Smooth muscle cell (in vitro differentiated cells): ENCODE measurements at regions not wholly inside any gene's neighbourhood (a gene's known extent, or its start where the extent isn't known, plus 50 kb on each side); places are given as distances from the start of the nearest gene placed in this dataset.

Experiments
- DNase-seq: peaks from one replicate; lab custom pipeline; 2025; ENCODE audit not compliant: unreplicated experiment; lab: John Stamatoyannopoulos, UW
- H2AFZ ChIP-seq: fragments of 200-600 bp; sonication (generic); 2 replicates; pipeline ENCODE4 v1.6.0; 2016; ENCODE audit warnings: antibody characterized with exemption, low read depth, mild to moderate bottlenecking
- H3F3A ChIP-seq: fragments of 200-600 bp; sonication (generic); 2 replicates; pipeline ENCODE4 v1.6.0; 2017; ENCODE audit warnings: antibody characterized with exemption, low read depth
- H3K27ac ChIP-seq: fragments of 200-600 bp; sonication (generic); 2 replicates; pipeline ENCODE4 v1.5.1; 2016; ENCODE audit warnings: low read depth, mild to moderate bottlenecking
- H3K27me3 ChIP-seq: fragments of 200-600 bp; sonication (generic); 2 replicates; pipeline ENCODE4 v1.6.1; 2016; ENCODE audit warnings: low read depth, mild to moderate bottlenecking
- H3K36me3 ChIP-seq: fragments of 200-600 bp; sonication (generic); 2 replicates; pipeline ENCODE4 v1.5.1; 2016; ENCODE audit warnings: low read depth
- H3K4me1 ChIP-seq: fragments of 200-600 bp; sonication (generic); 2 replicates; pipeline ENCODE4 v1.5.1; 2016; ENCODE audit warnings: low read depth
- H3K4me2 ChIP-seq: fragments of 200-600 bp; sonication (generic); 2 replicates; pipeline ENCODE4 v1.6.0; 2016; ENCODE audit warnings: mild to moderate bottlenecking
- H3K4me3 ChIP-seq: fragments of 200-600 bp; sonication (generic); 2 replicates; pipeline ENCODE4 v1.5.1; 2016; ENCODE audit warnings: mild to moderate bottlenecking
- H3K79me2 ChIP-seq: fragments of 200-600 bp; sonication (generic); 2 replicates; pipeline ENCODE4 v1.6.0; 2016; ENCODE audit warnings: low read depth, mild to moderate bottlenecking
- H3K9ac ChIP-seq: fragments of 200-600 bp; sonication (generic); 2 replicates; pipeline ENCODE4 v1.6.0; 2016; ENCODE audit warnings: low read depth
- H3K9me3 ChIP-seq: fragments of 200-600 bp; sonication (generic); replicated peaks from 2 replicates; pipeline ENCODE4 v1.5.1; 2016; ENCODE audit warnings: low read depth
- H4K20me1 ChIP-seq: fragments of 200-600 bp; sonication (generic); 2 replicates; pipeline ENCODE4 v1.6.0; 2016; ENCODE audit warnings: low read depth
- WGBS: methylation state at CpG from one replicate; pipeline ENCODE4 v1.1.7; 2016; ENCODE audit warnings: low lambda C conversion rate; 5-methylcytosine and 5-hydroxymethylcytosine counted together
- TF ChIP-seq, protein P1 (sequence below): fragments of 200-600 bp; sonication (generic); IDR thresholded peaks from 2 replicates; pipeline ENCODE4 v1.5.1; 2017; ENCODE audit warnings: borderline replicate concordance, mild to moderate bottlenecking, antibody characterized with exemption; ENCODE audit not compliant: insufficient read depth, poor library complexity, severe bottlenecking

DNA sequence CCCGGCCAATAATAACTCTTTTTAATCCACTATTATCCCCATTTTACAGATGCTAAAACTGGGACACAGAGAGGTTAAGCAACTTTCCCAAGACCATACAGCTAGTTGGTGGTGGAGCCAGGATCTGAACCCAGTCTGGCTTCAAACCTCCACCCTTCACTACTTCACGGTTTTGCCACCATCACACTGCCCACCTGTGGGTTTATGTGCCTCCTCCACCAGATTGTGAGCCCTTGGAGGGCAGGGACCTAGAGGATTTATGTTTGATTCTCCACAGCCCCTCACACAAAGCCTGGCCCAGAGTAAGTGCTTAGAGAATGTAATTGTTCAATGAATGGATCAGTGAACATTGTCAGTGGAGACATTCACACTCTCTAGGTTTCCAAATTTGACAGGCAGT is 153.4 kb upstream of the MYCN start:
- H3K36me3 ChIP-seq: no peaks in the 10 kb centered on the region
- H3K4me2 ChIP-seq: no peak overlapping the region
- peaks cover 3% of the 10 kb centered on the region for H3K27me3 ChIP-seq
- peaks cover 5% of the 10 kb centered on the region for H3K4me1 ChIP-seq
- H4K20me1 ChIP-seq: no peaks in the 10 kb centered on the region
- no peaks in the 10 kb centered on the region for H3K9me3 ChIP-seq
- no peak for DNase-seq
- H2AFZ ChIP-seq: no peak overlapping the region
- 83% methylated on average over 2 of the region's 2 CpGs for WGBS
- no peaks in the 10 kb centered on the region for H3K79me2 ChIP-seq
- H3K9ac ChIP-seq: no peak overlapping the region
- no peak overlapping the region for H3K4me3 ChIP-seq
- TF ChIP-seq, protein P1, sequence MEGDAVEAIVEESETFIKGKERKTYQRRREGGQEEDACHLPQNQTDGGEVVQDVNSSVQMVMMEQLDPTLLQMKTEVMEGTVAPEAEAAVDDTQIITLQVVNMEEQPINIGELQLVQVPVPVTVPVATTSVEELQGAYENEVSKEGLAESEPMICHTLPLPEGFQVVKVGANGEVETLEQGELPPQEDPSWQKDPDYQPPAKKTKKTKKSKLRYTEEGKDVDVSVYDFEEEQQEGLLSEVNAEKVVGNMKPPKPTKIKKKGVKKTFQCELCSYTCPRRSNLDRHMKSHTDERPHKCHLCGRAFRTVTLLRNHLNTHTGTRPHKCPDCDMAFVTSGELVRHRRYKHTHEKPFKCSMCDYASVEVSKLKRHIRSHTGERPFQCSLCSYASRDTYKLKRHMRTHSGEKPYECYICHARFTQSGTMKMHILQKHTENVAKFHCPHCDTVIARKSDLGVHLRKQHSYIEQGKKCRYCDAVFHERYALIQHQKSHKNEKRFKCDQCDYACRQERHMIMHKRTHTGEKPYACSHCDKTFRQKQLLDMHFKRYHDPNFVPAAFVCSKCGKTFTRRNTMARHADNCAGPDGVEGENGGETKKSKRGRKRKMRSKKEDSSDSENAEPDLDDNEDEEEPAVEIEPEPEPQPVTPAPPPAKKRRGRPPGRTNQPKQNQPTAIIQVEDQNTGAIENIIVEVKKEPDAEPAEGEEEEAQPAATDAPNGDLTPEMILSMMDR: no peak
- H3K27ac ChIP-seq: no peak overlapping the region
- H3F3A ChIP-seq: no peaks in the 10 kb centered on the region

DNA sequence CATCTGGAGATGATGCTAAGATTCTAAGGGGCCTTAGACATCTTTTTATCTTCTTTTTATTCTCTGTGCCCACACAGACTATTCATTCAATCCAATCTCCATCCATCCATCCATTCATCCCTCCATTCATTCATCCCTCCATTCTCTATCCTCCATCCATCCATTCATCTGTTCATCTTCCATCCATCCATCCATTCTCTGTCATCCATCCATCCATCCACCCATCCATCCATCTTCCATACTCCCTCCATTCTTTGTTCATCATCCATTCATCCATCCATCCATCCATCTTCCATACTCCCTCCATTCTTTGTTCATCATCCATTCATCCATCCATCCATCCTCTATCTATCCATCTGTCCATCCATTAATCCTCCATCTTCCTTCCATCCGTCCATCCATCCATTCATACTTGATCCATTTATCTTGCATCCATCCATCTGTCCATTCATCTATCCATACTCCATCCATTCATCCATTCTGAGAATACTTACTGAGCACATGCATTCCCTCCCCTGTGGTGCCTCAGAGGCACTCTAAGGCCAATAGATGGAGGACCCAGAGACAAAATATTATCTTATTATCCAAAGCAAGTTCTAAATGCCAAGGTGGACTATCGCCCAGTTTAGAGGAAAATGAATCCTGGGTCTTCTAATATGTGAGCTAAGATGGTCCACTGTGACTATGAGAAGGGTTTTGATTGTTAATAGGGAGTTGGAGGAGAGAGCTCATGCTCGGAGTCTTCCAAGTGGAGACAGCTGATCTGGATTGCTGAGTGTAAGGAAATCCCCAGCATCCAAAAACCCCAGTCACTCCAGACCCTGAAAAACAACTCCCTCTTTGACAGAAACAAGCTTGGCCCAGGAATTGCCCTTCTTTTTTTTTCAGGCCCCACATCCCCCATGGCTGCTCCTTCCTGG is 152.6 kb upstream of the MYCN start:
- peaks cover 3% of the 10 kb centered on the region for H3K27me3 ChIP-seq
- WGBS: 95% methylated on average over 3 of the region's 3 CpGs
- H3K9ac ChIP-seq: no peak overlapping the region
- H4K20me1 ChIP-seq: no peaks in the 10 kb centered on the region
- no peaks in the 10 kb centered on the region for H3F3A ChIP-seq
- H3K9me3 ChIP-seq: no peaks in the 10 kb centered on the region
- H3K4me1 ChIP-seq: no peaks in the 10 kb centered on the region
- no peaks in the 10 kb centered on the region for H3K36me3 ChIP-seq
- no peak overlapping the region for H2AFZ ChIP-seq
- TF ChIP-seq, protein P1: no peak
- no peak overlapping the region for H3K27ac ChIP-seq
- DNase-seq: no peak
- H3K4me2 ChIP-seq: no peak overlapping the region
- no peaks in the 10 kb centered on the region for H3K79me2 ChIP-seq
- no peak overlapping the region for H3K4me3 ChIP-seq

DNA sequence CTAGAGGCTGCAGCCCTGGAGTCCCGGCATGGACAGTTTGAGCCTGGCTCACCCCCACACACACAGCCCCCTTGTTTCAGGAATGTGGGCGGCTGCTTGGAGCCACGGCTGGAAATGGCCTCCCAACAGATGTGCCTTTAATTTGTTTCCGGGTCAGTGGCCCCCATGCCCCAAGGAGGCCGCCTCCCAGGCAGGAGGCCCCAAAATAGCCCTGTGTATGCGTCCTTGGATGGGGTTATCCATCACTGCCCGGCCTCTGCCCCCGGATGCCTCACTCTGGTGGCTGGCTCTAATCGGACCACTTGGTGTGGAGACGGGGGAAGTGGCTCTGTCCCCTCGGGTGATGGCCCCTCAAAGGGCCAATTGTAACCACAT is 151.9 kb upstream of the MYCN start:
- H3K4me1 ChIP-seq: no peaks in the 10 kb centered on the region
- no peak overlapping the region for H3K4me3 ChIP-seq
- TF ChIP-seq, protein P1: no peak
- H4K20me1 ChIP-seq: no peaks in the 10 kb centered on the region
- DNase-seq: no peak
- H3K9ac ChIP-seq: no peak overlapping the region
- no peak overlapping the region for H3K27ac ChIP-seq
- H3K36me3 ChIP-seq: no peaks in the 10 kb centered on the region
- no peaks in the 10 kb centered on the region for H3K79me2 ChIP-seq
- no peak overlapping the region for H2AFZ ChIP-seq
- peaks cover 3% of the 10 kb centered on the region for H3K27me3 ChIP-seq
- H3K9me3 ChIP-seq: no peaks in the 10 kb centered on the region
- no peak overlapping the region for H3K4me2 ChIP-seq
- 87% methylated on average over 11 of the region's 11 CpGs for WGBS
- H3F3A ChIP-seq: no peaks in the 10 kb centered on the region

DNA sequence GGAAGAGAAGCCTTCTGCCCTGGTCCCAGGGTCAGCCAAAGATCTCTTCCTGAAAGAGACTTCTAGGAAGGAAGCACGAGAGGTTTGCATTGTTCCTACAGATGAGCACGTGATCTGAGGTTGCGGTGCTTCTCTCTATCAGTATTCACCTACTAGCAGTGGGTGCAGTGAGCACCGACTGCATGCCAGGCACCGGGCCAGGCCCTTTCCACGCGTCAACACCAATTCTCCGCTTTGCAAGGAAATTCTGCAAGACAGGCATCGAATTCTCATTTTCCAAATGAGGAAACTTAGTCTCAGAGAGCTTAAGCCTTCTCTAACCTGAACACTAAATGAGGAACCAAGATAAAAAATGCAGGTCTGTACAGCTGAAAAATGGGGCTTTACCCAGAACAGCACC is 151.5 kb upstream of the MYCN start:
- TF ChIP-seq, protein P1: no peak
- H3K79me2 ChIP-seq: no peaks in the 10 kb centered on the region
- 98% methylated on average over 9 of the region's 9 CpGs for WGBS

More for the DNA sequence above, 151.5 kb upstream of the MYCN start:
- Histone ChIP-seq H3K4me2 (no peak overlapping the region), H2AFZ (no peak overlapping the region), H3K4me3 (no peak overlapping the region), H3K36me3 (no peaks in the 10 kb centered on the region), H3K27me3 (peaks cover 3% of the 10 kb centered on the region), H3F3A (no peaks in the 10 kb centered on the region), H3K9me3 (no peaks in the 10 kb centered on the region), H4K20me1 (no peaks in the 10 kb centered on the region), H3K9ac (no peak overlapping the region), H3K27ac (no peak overlapping the region), H3K4me1 (no peaks in the 10 kb centered on the region)
- no peak for DNase-seq
